22Rv1 (cell line): ENCODE measurements at regions not wholly inside any gene's neighbourhood (a gene's known extent, or its start where the extent isn't known, plus 50 kb on each side); places are given as distances from the start of the nearest gene placed in this dataset.

ENCODE experiments used
- CTCF ChIP-seq: fragments of 450-650 bp; IDR thresholded peaks from 2 replicates; pipeline ENCODE4 v1.5.1; 2017; ENCODE audit warnings: mild to moderate bottlenecking
- ZFX ChIP-seq: fragments of 450-650 bp; IDR thresholded peaks from 2 replicates; pipeline ENCODE4 v1.6.1; 2017; ENCODE audit warnings: antibody characterized with exemption, borderline replicate concordance

- TF ChIP-seq CTCF (no peak), ZFX (no peak)
These were observed 170.4 kb upstream of the IQSEC1 start for GRCh38 chr3:13243586-13243985.
